Ovary (tissue), 7 donors: ENCODE measurements at regions not wholly inside any gene's neighbourhood (a gene's known extent, or its start where the extent isn't known, plus 50 kb on each side); places are given as distances from the start of the nearest gene placed in this dataset.
"Not testable (repeated sequence)": the region's sequence is repeated elsewhere in the genome, so short reads cannot be mapped to it uniquely, and the experiment has no call there.

Experiments
- DNase-seq, 5 donors: peaks; one replicate each; pipeline ENCODE4 v3.0.0-alpha.2; 2019 to 2020
- H3K27ac ChIP-seq, 2 donors: fragments of 200-600 bp; one replicate each; pipeline versions ENCODE4 v1.5.1 to v1.8.0; 2019 to 2022
- H3K27me3 ChIP-seq: fragments of 200-600 bp; one replicate; pipeline ENCODE4 v1.8.0; 2022
- H3K36me3 ChIP-seq: fragments of 200-600 bp; sonication (generic); one replicate; pipeline ENCODE4 v1.5.1; 2019
- H3K4me1 ChIP-seq: one replicate; pipeline ENCODE4 v1.8.1; 2013; ENCODE audit warnings: mild to moderate bottlenecking, moderate library complexity; ENCODE audit not compliant: insufficient read depth
- H3K4me3 ChIP-seq: fragments of 200-600 bp; sonication (generic); one replicate; pipeline ENCODE4 v1.5.1; 2017
- H3K9me3 ChIP-seq, 2 donors: fragments of 200-600 bp in 1 of 2; sonication (generic) in 1 of 2; one replicate each; pipeline versions ENCODE4 v1.5.1 to v1.8.1; 2013 to 2019; ENCODE audit warnings: mild to moderate bottlenecking in 1 of 2, moderate library complexity in 1 of 2
- EP300 ChIP-seq: sonication (generic); formaldehyde crosslinking; IDR thresholded peaks from one replicate; pipeline ENCODE4 v1.6.1; 2017; ENCODE audit warnings: antibody characterized with exemption
- POLR2A ChIP-seq: fragments of 450-650 bp; IDR thresholded peaks from one replicate; pipeline ENCODE4 v1.6.1; 2017; ENCODE audit warnings: antibody characterized with exemption, mild to moderate bottlenecking, moderate library complexity
- WGBS, 3 donors: extraction: QIAGEN DNeasy Blood & Tissue Kit in 1 of 3; methylation state at CpG; one replicate each; pipeline versions ENCODE4 v1.1.5 to v1.1.7; 2013 to 2017; 5-methylcytosine and 5-hydroxymethylcytosine counted together
- intact Hi-C, 4 donors: fragments of 100-400 bp; cut with DNase I; formaldehyde crosslinking; loops; one replicate each; pipeline versions ENCODE4 v1.11.0 to v1.15.1; 2022 to 2023
- TF ChIP-seq, protein P1 (sequence below), 3 donors: fragments of 450-650 bp in 2 of 3; fragments of 200-600 bp in 1 of 3; IDR thresholded peaks; one replicate each; pipeline versions ENCODE4 v1.5.1 to v1.8.0; 2016 to 2022; ENCODE audit warnings: antibody characterized with exemption in 3 of 3, mild to moderate bottlenecking in 1 of 3
- donor health status: DM: no; HTN: no; CAD: no; lungs with moderate emphysema.
- donor health status: DM: no; HTN: no; CAD: no.
- donor health status: Bipolar disorder and iron deficiency.
- donor health status: DM: no; HTN: no; CAD: no.
- donor health status: DM: yes; HTN: yes; CAD: no.

- no peaks in the 10 kb centered on the region for H3K27me3 ChIP-seq
- no peak for DNase-seq
- H3K4me1 ChIP-seq: no peaks in the 10 kb centered on the region
- H3K36me3 ChIP-seq: no peaks in the 10 kb centered on the region
- TF ChIP-seq POLR2A (no peak), EP300 (no peak)
- TF ChIP-seq, protein P1, sequence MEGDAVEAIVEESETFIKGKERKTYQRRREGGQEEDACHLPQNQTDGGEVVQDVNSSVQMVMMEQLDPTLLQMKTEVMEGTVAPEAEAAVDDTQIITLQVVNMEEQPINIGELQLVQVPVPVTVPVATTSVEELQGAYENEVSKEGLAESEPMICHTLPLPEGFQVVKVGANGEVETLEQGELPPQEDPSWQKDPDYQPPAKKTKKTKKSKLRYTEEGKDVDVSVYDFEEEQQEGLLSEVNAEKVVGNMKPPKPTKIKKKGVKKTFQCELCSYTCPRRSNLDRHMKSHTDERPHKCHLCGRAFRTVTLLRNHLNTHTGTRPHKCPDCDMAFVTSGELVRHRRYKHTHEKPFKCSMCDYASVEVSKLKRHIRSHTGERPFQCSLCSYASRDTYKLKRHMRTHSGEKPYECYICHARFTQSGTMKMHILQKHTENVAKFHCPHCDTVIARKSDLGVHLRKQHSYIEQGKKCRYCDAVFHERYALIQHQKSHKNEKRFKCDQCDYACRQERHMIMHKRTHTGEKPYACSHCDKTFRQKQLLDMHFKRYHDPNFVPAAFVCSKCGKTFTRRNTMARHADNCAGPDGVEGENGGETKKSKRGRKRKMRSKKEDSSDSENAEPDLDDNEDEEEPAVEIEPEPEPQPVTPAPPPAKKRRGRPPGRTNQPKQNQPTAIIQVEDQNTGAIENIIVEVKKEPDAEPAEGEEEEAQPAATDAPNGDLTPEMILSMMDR (IDR thresholded peaks at IDR 0.05): no peak
- intact Hi-C loops: no loop called here
- no peak overlapping the region for H3K27ac ChIP-seq
- WGBS, 3 donors: 50 to 61% (median 59%) methylated on average over 2 of the region's 2 CpGs
- H3K4me3 ChIP-seq: no peak overlapping the region
- no peaks in the 10 kb centered on the region for H3K9me3 ChIP-seq
Measured at GRCh38 chr6:12545619-12546409, 170.8 kb upstream of the PHACTR1 start.

- Histone ChIP-seq H3K36me3 (no peaks in the 10 kb centered on the region), H3K27me3 (no peaks in the 10 kb centered on the region), H3K27ac (no peak overlapping the region), H3K9me3 (no peaks in the 10 kb centered on the region), H3K4me3 (no peak overlapping the region), H3K4me1 (no peaks in the 10 kb centered on the region)
- 40 to 51% (median 45%) methylated on average over 4 of the region's 4 CpGs for WGBS, 3 donors
- intact Hi-C loops: no loop called here
- DNase-seq: no peak
- TF ChIP-seq EP300 (no peak), POLR2A (no peak)
- TF ChIP-seq, protein P1 (IDR thresholded peaks at IDR 0.05): no peak
Measured at GRCh38 chr6:12546410-12547002, 170.1 kb upstream of the PHACTR1 start.

DNA sequence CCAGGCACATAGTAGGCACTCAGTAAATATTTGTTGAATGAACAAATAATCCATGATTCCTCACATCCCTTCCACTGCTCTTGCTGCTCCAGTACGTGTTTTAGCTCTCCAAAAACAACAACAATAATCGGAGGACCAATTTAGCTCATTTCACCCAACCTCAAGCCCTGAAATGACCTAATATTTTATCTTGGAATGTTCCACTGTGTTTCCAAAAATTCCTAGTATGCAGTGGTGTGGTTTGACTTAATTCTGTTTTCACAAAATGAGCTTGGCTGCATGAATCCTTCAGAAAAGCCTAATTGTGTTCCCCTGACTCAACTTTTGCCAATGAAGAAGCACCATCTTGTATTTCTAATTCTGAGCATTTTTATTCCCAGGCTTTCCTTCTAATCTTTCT, 168.0 kb upstream of the PHACTR1 start:
- TF ChIP-seq EP300: no peak
- TF ChIP-seq, protein P1 (IDR thresholded peaks at IDR 0.05): no peak
- TF ChIP-seq POLR2A: no peak
- H3K9me3 ChIP-seq: no peaks in the 10 kb centered on the region
- no peak overlapping the region for H3K27ac ChIP-seq
- H3K4me3 ChIP-seq: no peak overlapping the region
- H3K27me3 ChIP-seq: no peaks in the 10 kb centered on the region
- no peak for DNase-seq
- 6 to 18% (median 10%) methylated on average over 2 of the region's 2 CpGs for WGBS, 3 donors
- intact Hi-C loops: no loop called here
- H3K4me1 ChIP-seq: no peaks in the 10 kb centered on the region
- H3K36me3 ChIP-seq: no peaks in the 10 kb centered on the region

GRCh38 chr6:12549445-12549844, 167.1 kb upstream of the PHACTR1 start:
- H3K9me3 ChIP-seq, H3K27me3 ChIP-seq, DNase-seq, H3K4me1 ChIP-seq, H3K36me3 ChIP-seq, H3K27ac ChIP-seq, intact Hi-C loops, H3K4me3 ChIP-seq: not testable (repeated sequence)
- 83 to 93% (median 88%) methylated on average over 7 to 8 of the region's 8 CpGs for WGBS, 3 donors

GRCh38 chr6:12554820-12555219, 161.7 kb upstream of the PHACTR1 start:
- H3K9me3 ChIP-seq: not testable (repeated sequence)

More at GRCh38 chr6:12554820-12555219, 161.7 kb upstream of the PHACTR1 start:
- H3K4me3 ChIP-seq, H3K4me1 ChIP-seq, H3K36me3 ChIP-seq, DNase-seq, H3K27me3 ChIP-seq, intact Hi-C loops, H3K27ac ChIP-seq: not testable (repeated sequence)
- WGBS, 3 donors: 94 to 100% (median 97%) methylated on average over 2 of the region's 2 CpGs
